Calu3 (cell line): ENCODE measurements at regions not wholly inside any gene's neighbourhood (a gene's known extent, or its start where the extent isn't known, plus 50 kb on each side); places are given as distances from the start of the nearest gene placed in this dataset.

Experiments used
- BruUV-seq: library from RNA; stranded (reverse); fragments of 400-500 nt; replicated peaks from 2 replicates; lab custom pipeline; 2021; lab: Mats Ljungman, UMichigan
- CTCF ChIA-PET: fragments of 300-600 bp; sonication (Branson Sonifier 250); formaldehyde crosslinking; loops from one replicate; lab custom pipeline; 2022; ENCODE audit warnings: antibody characterized with exemption; lab: Charles Lee
- DNase-seq: peaks from one replicate; pipeline ENCODE4 v3.0.0; 2022
- H3K27ac Mint-ChIP-seq: one replicate; pipeline ENCODE4 v1.8.0; 2022; ENCODE audit warnings: mixed read lengths; ENCODE audit not compliant: unreplicated experiment
- H3K27me3 Mint-ChIP-seq: one replicate; pipeline ENCODE4 v1.8.0; 2022; ENCODE audit warnings: mixed read lengths; ENCODE audit not compliant: unreplicated experiment
- H3K36me3 Mint-ChIP-seq: one replicate; pipeline ENCODE4 v1.8.0; 2022; ENCODE audit warnings: mild to moderate bottlenecking, moderate library complexity, mixed read lengths; ENCODE audit not compliant: insufficient read depth, unreplicated experiment
- H3K4me1 Mint-ChIP-seq: one replicate; pipeline ENCODE4 v1.8.0; 2022; ENCODE audit warnings: mild to moderate bottlenecking, low read depth, mixed read lengths; ENCODE audit not compliant: unreplicated experiment
- H3K4me3 Mint-ChIP-seq: one replicate; pipeline ENCODE4 v1.8.0; 2022; ENCODE audit warnings: mild to moderate bottlenecking, low read depth, moderate library complexity, mixed read lengths; ENCODE audit not compliant: unreplicated experiment
- H3K9me3 Mint-ChIP-seq: one replicate; pipeline ENCODE4 v1.8.0; 2022; ENCODE audit warnings: low read depth, mixed read lengths; ENCODE audit not compliant: unreplicated experiment
- CTCF ChIP-seq: fragments of 200-600 bp; IDR thresholded peaks from one replicate; pipeline ENCODE4 v1.8.0; 2022; ENCODE audit warnings: antibody characterized with exemption; ENCODE audit not compliant: unreplicated experiment
- intact Hi-C: fragments of 100-400 bp; cut with micrococcal nuclease; formaldehyde crosslinking; loops from one replicate; pipeline ENCODE4 v1.10.0; 2022; ENCODE audit not compliant: unreplicated experiment

- Mint-ChIP-seq H3K4me1 (peaks cover under 1% of the 10 kb centered on the region), H3K27ac (no peak overlapping the region), H3K27me3 (peaks cover 3% of the 10 kb centered on the region), H3K9me3 (no peaks in the 10 kb centered on the region), H3K36me3 (no peaks in the 10 kb centered on the region), H3K4me3 (no peak overlapping the region)
- no peak for TF ChIP-seq CTCF
- intact Hi-C loops, result no loop called here
- DNase-seq, result no peak
- CTCF ChIA-PET, result no interaction called here
- no TSS peak for BruUV-seq
Measured at GRCh38 chr21:45351526-45352275, 53.3 kb upstream of the COL18A1 start.

GRCh38 chr21:45352621-45353139, 52.3 kb upstream of the COL18A1 start:
- H3K36me3 Mint-ChIP-seq, result peaks cover 1% of the 10 kb centered on the region
- DNase-seq, result no peak
- H3K27me3 Mint-ChIP-seq, result peaks cover 12% of the 10 kb centered on the region
- peaks cover 6% of the 10 kb centered on the region for H3K4me1 Mint-ChIP-seq
- BruUV-seq, result no TSS peak
- H3K4me3 Mint-ChIP-seq, result no peak overlapping the region
- H3K9me3 Mint-ChIP-seq, result no peaks in the 10 kb centered on the region
- intact Hi-C loops, result no loop called here
- TF ChIP-seq CTCF, result no peak
- CTCF ChIA-PET, result no interaction called here
- H3K27ac Mint-ChIP-seq, result no peak overlapping the region

GRCh38 chr21:45353200-45353599, 51.8 kb upstream of the COL18A1 start:
- Mint-ChIP-seq H3K27ac (no peak overlapping the region), H3K36me3 (peaks cover 4% of the 10 kb centered on the region), H3K9me3 (no peaks in the 10 kb centered on the region), H3K4me1 (peaks cover 6% of the 10 kb centered on the region), H3K4me3 (no peak overlapping the region), H3K27me3 (peaks cover 13% of the 10 kb centered on the region)
- intact Hi-C loops, result no loop called here
- DNase-seq, result no peak
- CTCF ChIA-PET, result no interaction called here
- no TSS peak for BruUV-seq
- no peak for TF ChIP-seq CTCF

GRCh38 chr21:45354970-45355369, 50.0 kb upstream of the COL18A1 start:
- intact Hi-C loops, result no loop called here
- TF ChIP-seq CTCF, result no peak
- H3K27ac Mint-ChIP-seq, result no peak overlapping the region
- BruUV-seq, result no TSS peak
- H3K27me3 Mint-ChIP-seq, result peaks cover 13% of the 10 kb centered on the region
- no peaks in the 10 kb centered on the region for H3K9me3 Mint-ChIP-seq
- H3K36me3 Mint-ChIP-seq, result peaks cover 4% of the 10 kb centered on the region
- CTCF ChIA-PET, result no interaction called here
- H3K4me3 Mint-ChIP-seq, result no peak overlapping the region
- DNase-seq, result no peak
- H3K4me1 Mint-ChIP-seq, result peaks cover 6% of the 10 kb centered on the region
